ENCODE measurements at regions not wholly inside any gene's neighbourhood (a gene's known extent, or its start where the extent isn't known, plus 50 kb on each side); places are given as distances from the start of the nearest gene placed in this dataset.

GRCh38 chr21:25427828-25428227 is 179.5 kb downstream of the MRPL39 start:
- no peak for DNase-seq (ENCODE audit: low read depth)
- TF ChIP-seq CTCF (conservative IDR thresholded peaks at IDR 0.05; ENCODE audit: low read depth, low read length) = no peak
- H3K4me3 ChIP-seq (ENCODE audit: low read depth, low read length) = no peak overlapping the region

- DNase-seq (ENCODE audit: low read depth) = no peak
- H3K4me3 ChIP-seq (ENCODE audit: low read depth, low read length) = no peak overlapping the region
- no peak for TF ChIP-seq CTCF (conservative IDR thresholded peaks at IDR 0.05; ENCODE audit: low read depth, low read length)
Measured at GRCh38 chr21:25426580-25426979, 180.7 kb downstream of the MRPL39 start.

GRCh38 chr21:25425156-25425555 is 182.1 kb downstream of the MRPL39 start:
- H3K4me3 ChIP-seq (ENCODE audit: low read depth, low read length) = no peak overlapping the region
- no peak for TF ChIP-seq CTCF (conservative IDR thresholded peaks at IDR 0.05; ENCODE audit: low read depth, low read length)
- DNase-seq (ENCODE audit: low read depth) = no peak

GRCh38 chr21:25424634-25425033 is 182.6 kb downstream of the MRPL39 start:
- DNase-seq (ENCODE audit: low read depth) = no peak
- no peak for TF ChIP-seq CTCF (conservative IDR thresholded peaks at IDR 0.05; ENCODE audit: low read depth, low read length)

GRCh38 chr21:25424048-25424447 is 183.2 kb downstream of the MRPL39 start:
- no peak for TF ChIP-seq CTCF (conservative IDR thresholded peaks at IDR 0.05; ENCODE audit: low read depth, low read length)
- DNase-seq (ENCODE audit: low read depth) = no peak
- no peak overlapping the region for H3K4me3 ChIP-seq (ENCODE audit: low read depth, low read length)

More at GRCh38 chr21:25424634-25425033, 182.6 kb downstream of the MRPL39 start:
- H3K4me3 ChIP-seq (ENCODE audit: low read depth, low read length) = no peak overlapping the region

- DNase-seq (ENCODE audit: low read depth) = no peak
- H3K4me3 ChIP-seq (ENCODE audit: low read depth, low read length) = no peak overlapping the region
- TF ChIP-seq CTCF (conservative IDR thresholded peaks at IDR 0.05; ENCODE audit: low read depth, low read length) = no peak
Measured at GRCh38 chr21:25422610-25423608, 184.4 kb downstream of the MRPL39 start.
